GM23338 (cell line): ENCODE measurements at regions not wholly inside any gene's neighbourhood (a gene's known extent, or its start where the extent isn't known, plus 50 kb on each side); places are given as distances from the start of the nearest gene placed in this dataset.

Source experiments
- CREB1 ChIP-seq: fragments of 250-450 bp; sonication (Bioruptor Pico); IDR thresholded peaks from 2 replicates; pipeline ENCODE4 v1.5.0; 2020; ENCODE audit warnings: low read depth, mild to moderate bottlenecking, moderate library complexity
- EZH2 ChIP-seq: fragments of 200-600 bp; sonication (generic); IDR thresholded peaks from one replicate; pipeline ENCODE4 v1.8.0; 2017; ENCODE audit warnings: antibody characterized with exemption, mild to moderate bottlenecking, low read depth; ENCODE audit not compliant: unreplicated experiment
- EZH2phosphoT487 ChIP-seq: fragments of 200-600 bp; sonication (generic); IDR thresholded peaks from one replicate; pipeline ENCODE4 v1.8.1; 2018; ENCODE audit warnings: antibody characterized with exemption; ENCODE audit not compliant: unreplicated experiment
- JUNB ChIP-seq: IDR thresholded peaks from one replicate; pipeline ENCODE4 v1.6.1; 2016; ENCODE audit warnings: antibody characterized with exemption; ENCODE audit not compliant: unreplicated experiment
- POLR2AphosphoS5 ChIP-seq: IDR thresholded peaks from 2 replicates; pipeline ENCODE4 v1.6.1; 2016; ENCODE audit warnings: antibody characterized with exemption, low read depth
- STAT1 ChIP-seq: IDR thresholded peaks from one replicate; pipeline ENCODE4 v1.6.1; 2016; ENCODE audit warnings: antibody characterized with exemption; ENCODE audit not compliant: unreplicated experiment
- ZNF114 ChIP-seq: fragments of 250-450 bp; sonication (Bioruptor Pico); IDR thresholded peaks from 2 replicates; pipeline ENCODE4 v1.5.0; 2020; ENCODE audit warnings: mild to moderate bottlenecking, moderate library complexity
- ZNF331 ChIP-seq: fragments of 250-450 bp; sonication (Bioruptor Pico); IDR thresholded peaks from 2 replicates; pipeline ENCODE4 v1.5.0; 2020; ENCODE audit warnings: low read depth, mild to moderate bottlenecking, moderate library complexity
- TF ChIP-seq, protein P1 (sequence below), 2 experiments: fragments of 200-600 bp in 1 of 2; sonication (generic) in 1 of 2; conservative IDR thresholded peaks; 2 replicates each; pipeline versions ENCODE4 v1.5.1 to v1.6.1; 2016 to 2017; ENCODE audit warnings: antibody characterized with exemption in 2 of 2, low read depth in 2 of 2, mild to moderate bottlenecking in 2 of 2, moderate library complexity in 1 of 2
- TF ChIP-seq, protein P2 (sequence below): IDR thresholded peaks from one replicate; pipeline ENCODE4 v1.6.1; 2018; ENCODE audit warnings: antibody characterized with exemption; ENCODE audit not compliant: unreplicated experiment

DNA sequence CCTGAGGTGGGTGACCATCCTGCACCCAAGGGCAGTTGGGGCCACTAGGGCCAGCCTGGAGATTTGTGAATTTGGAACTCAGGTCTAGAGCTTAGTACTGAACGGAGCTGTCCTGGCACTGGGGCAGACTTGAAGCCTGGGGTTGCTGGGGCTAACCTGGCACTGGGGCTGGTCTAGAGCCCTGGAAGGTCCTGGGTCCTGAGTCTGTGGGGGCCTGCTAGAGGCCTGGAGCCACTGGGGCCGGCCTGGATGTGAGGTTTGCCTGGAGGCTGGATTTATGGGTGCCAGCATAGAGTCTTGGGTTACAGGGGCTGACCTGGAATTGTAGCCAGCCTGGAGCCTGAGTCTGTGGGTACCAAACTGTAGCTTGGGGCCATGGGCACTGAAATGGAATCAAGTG, 1216.9 kb downstream of the CDH11 start:
- TF ChIP-seq, protein P1, sequence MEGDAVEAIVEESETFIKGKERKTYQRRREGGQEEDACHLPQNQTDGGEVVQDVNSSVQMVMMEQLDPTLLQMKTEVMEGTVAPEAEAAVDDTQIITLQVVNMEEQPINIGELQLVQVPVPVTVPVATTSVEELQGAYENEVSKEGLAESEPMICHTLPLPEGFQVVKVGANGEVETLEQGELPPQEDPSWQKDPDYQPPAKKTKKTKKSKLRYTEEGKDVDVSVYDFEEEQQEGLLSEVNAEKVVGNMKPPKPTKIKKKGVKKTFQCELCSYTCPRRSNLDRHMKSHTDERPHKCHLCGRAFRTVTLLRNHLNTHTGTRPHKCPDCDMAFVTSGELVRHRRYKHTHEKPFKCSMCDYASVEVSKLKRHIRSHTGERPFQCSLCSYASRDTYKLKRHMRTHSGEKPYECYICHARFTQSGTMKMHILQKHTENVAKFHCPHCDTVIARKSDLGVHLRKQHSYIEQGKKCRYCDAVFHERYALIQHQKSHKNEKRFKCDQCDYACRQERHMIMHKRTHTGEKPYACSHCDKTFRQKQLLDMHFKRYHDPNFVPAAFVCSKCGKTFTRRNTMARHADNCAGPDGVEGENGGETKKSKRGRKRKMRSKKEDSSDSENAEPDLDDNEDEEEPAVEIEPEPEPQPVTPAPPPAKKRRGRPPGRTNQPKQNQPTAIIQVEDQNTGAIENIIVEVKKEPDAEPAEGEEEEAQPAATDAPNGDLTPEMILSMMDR (conservative IDR thresholded peaks at IDR 0.05; ENCODE audit: low read depth in 2 of 2) = no peak
- TF ChIP-seq POLR2AphosphoS5 (no peak), EZH2phosphoT487 (no peak), EZH2 (no peak), CREB1 (no peak), ZNF114 (CRISPR knock-in tag) (no peak), STAT1 (no peak), JUNB (no peak), ZNF331 (CRISPR knock-in tag) (no peak)
- TF ChIP-seq, protein P2, sequence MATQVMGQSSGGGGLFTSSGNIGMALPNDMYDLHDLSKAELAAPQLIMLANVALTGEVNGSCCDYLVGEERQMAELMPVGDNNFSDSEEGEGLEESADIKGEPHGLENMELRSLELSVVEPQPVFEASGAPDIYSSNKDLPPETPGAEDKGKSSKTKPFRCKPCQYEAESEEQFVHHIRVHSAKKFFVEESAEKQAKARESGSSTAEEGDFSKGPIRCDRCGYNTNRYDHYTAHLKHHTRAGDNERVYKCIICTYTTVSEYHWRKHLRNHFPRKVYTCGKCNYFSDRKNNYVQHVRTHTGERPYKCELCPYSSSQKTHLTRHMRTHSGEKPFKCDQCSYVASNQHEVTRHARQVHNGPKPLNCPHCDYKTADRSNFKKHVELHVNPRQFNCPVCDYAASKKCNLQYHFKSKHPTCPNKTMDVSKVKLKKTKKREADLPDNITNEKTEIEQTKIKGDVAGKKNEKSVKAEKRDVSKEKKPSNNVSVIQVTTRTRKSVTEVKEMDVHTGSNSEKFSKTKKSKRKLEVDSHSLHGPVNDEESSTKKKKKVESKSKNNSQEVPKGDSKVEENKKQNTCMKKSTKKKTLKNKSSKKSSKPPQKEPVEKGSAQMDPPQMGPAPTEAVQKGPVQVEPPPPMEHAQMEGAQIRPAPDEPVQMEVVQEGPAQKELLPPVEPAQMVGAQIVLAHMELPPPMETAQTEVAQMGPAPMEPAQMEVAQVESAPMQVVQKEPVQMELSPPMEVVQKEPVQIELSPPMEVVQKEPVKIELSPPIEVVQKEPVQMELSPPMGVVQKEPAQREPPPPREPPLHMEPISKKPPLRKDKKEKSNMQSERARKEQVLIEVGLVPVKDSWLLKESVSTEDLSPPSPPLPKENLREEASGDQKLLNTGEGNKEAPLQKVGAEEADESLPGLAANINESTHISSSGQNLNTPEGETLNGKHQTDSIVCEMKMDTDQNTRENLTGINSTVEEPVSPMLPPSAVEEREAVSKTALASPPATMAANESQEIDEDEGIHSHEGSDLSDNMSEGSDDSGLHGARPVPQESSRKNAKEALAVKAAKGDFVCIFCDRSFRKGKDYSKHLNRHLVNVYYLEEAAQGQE = no peak
